Suprapubic skin (tissue), 4 donors: ENCODE measurements at regions not wholly inside any gene's neighbourhood (a gene's known extent, or its start where the extent isn't known, plus 50 kb on each side); places are given as distances from the start of the nearest gene placed in this dataset.

Experiments used
- DNase-seq, 2 donors: peaks; one replicate each; pipeline ENCODE4 v3.0.0-alpha.2; 2019; ENCODE audit warnings: low spot score in 2 of 2
- H3K27ac ChIP-seq: fragments of 200-600 bp; sonication (generic); one replicate; pipeline ENCODE4 v1.5.1; 2019
- H3K27me3 ChIP-seq: fragments of 200-600 bp; sonication (generic); one replicate; pipeline ENCODE4 v1.5.1; 2019
- H3K36me3 ChIP-seq: fragments of 200-600 bp; sonication (generic); one replicate; pipeline ENCODE4 v1.5.1; 2019
- H3K4me1 ChIP-seq: fragments of 200-600 bp; sonication (generic); one replicate; pipeline ENCODE4 v1.5.1; 2019
- H3K4me3 ChIP-seq: fragments of 200-600 bp; sonication (generic); one replicate; pipeline ENCODE4 v1.5.1; 2019; ENCODE audit warnings: mild to moderate bottlenecking
- H3K9me3 ChIP-seq: fragments of 200-600 bp; sonication (generic); one replicate; pipeline ENCODE4 v1.5.1; 2019
- CTCF ChIP-seq, 2 donors: fragments of 200-600 bp in 1 of 2; fragments of 450-650 bp in 1 of 2; sonication (generic) in 1 of 2; IDR thresholded peaks; one replicate each; pipeline ENCODE4 v1.5.1; 2016 to 2019; ENCODE audit warnings: antibody characterized with exemption in 2 of 2, mild to moderate bottlenecking in 1 of 2, moderate library complexity in 1 of 2
- EP300 ChIP-seq: sonication (generic); formaldehyde crosslinking; IDR thresholded peaks from one replicate; pipeline ENCODE4 v1.6.1; 2017; ENCODE audit warnings: antibody characterized with exemption
- POLR2A ChIP-seq, 2 donors: fragments of 450-650 bp; IDR thresholded peaks; one replicate each; pipeline ENCODE4 v1.6.1; 2017; ENCODE audit warnings: antibody characterized with exemption in 2 of 2, mild to moderate bottlenecking in 2 of 2, moderate library complexity in 2 of 2
- POLR2AphosphoS5 ChIP-seq, 3 donors: sonication (generic); formaldehyde crosslinking; IDR thresholded peaks; one replicate each; pipeline ENCODE4 v1.6.1; 2017; ENCODE audit warnings: antibody characterized with exemption in 3 of 3
- whole genome bisulfite sequencing: methylation state at CpG from one replicate; pipeline ENCODE4 v1.1.5; 2018; 5-methylcytosine and 5-hydroxymethylcytosine counted together

- Histone ChIP-seq H3K27me3 (peaks cover 10% of the 10 kb centered on the region), H3K27ac (no peak overlapping the region), H3K9me3 (peaks cover 6% of the 10 kb centered on the region), H3K4me3 (no peak overlapping the region), H3K4me1 (no peaks in the 10 kb centered on the region), H3K36me3 (no peaks in the 10 kb centered on the region)
- WGBS, result 73% methylated on average over 1 of the region's 1 CpG
- no peak for DNase-seq
- TF ChIP-seq CTCF (IDR thresholded peaks at IDR 0.05) (no peak), POLR2A (IDR thresholded peaks at IDR 0.05) (no peak), EP300 (no peak), POLR2AphosphoS5 (IDR thresholded peaks at IDR 0.05) (no peak)
Measured at GRCh38 chr1:29725262-29725661, 488.9 kb downstream of the PTPRU start.

GRCh38 chr1:29722598-29722997 is 486.3 kb downstream of the PTPRU start:
- TF ChIP-seq POLR2A (IDR thresholded peaks at IDR 0.05) (no peak), POLR2AphosphoS5 (IDR thresholded peaks at IDR 0.05) (no peak), EP300 (no peak), CTCF (IDR thresholded peaks at IDR 0.05) (no peak)
- Histone ChIP-seq H3K4me1 (no peaks in the 10 kb centered on the region), H3K9me3 (peaks cover 6% of the 10 kb centered on the region), H3K4me3 (no peak overlapping the region), H3K36me3 (no peaks in the 10 kb centered on the region), H3K27me3 (peaks cover 15% of the 10 kb centered on the region), H3K27ac (no peak overlapping the region)
- DNase-seq, result no peak

GRCh38 chr1:29719253-29719652 is 482.9 kb downstream of the PTPRU start:
- Histone ChIP-seq H3K4me3 (no peak overlapping the region), H3K36me3 (no peaks in the 10 kb centered on the region), H3K27ac (no peak overlapping the region), H3K9me3 (peaks cover 6% of the 10 kb centered on the region), H3K27me3 (peaks cover 9% of the 10 kb centered on the region), H3K4me1 (no peaks in the 10 kb centered on the region)
- no peak for DNase-seq
- TF ChIP-seq CTCF (IDR thresholded peaks at IDR 0.05) (no peak), POLR2A (IDR thresholded peaks at IDR 0.05) (no peak), EP300 (no peak), POLR2AphosphoS5 (IDR thresholded peaks at IDR 0.05) (no peak)
- WGBS, result 57% methylated on average over 4 of the region's 4 CpGs

- DNase-seq, result no peak
- Histone ChIP-seq H3K9me3 (peaks cover 6% of the 10 kb centered on the region), H3K36me3 (no peaks in the 10 kb centered on the region), H3K4me3 (no peak overlapping the region), H3K27ac (no peak overlapping the region), H3K27me3 (peaks cover 9% of the 10 kb centered on the region), H3K4me1 (no peaks in the 10 kb centered on the region)
- no peak for TF ChIP-seq POLR2A (IDR thresholded peaks at IDR 0.05)
- TF ChIP-seq POLR2AphosphoS5 (IDR thresholded peaks at IDR 0.05), result no peak
- TF ChIP-seq EP300, result no peak
- TF ChIP-seq CTCF (IDR thresholded peaks at IDR 0.05), result no peak
Measured at GRCh38 chr1:29718791-29719190, 482.5 kb downstream of the PTPRU start.

- WGBS, result 61% methylated on average over 6 of the region's 6 CpGs
- TF ChIP-seq EP300 (no peak), POLR2AphosphoS5 (IDR thresholded peaks at IDR 0.05) (no peak), POLR2A (IDR thresholded peaks at IDR 0.05) (no peak), CTCF (IDR thresholded peaks at IDR 0.05) (no peak)
- Histone ChIP-seq H3K36me3 (no peaks in the 10 kb centered on the region), H3K27me3 (peaks cover 9% of the 10 kb centered on the region), H3K4me3 (no peak overlapping the region), H3K27ac (no peak overlapping the region), H3K4me1 (no peaks in the 10 kb centered on the region), H3K9me3 (no peaks in the 10 kb centered on the region)
- DNase-seq, result no peak
Measured at GRCh38 chr1:29716306-29716705, 480.0 kb downstream of the PTPRU start.
